Subcutaneous abdominal adipose tissue (tissue), 5 donors: ENCODE measurements at regions not wholly inside any gene's neighbourhood (a gene's known extent, or its start where the extent isn't known, plus 50 kb on each side); places are given as distances from the start of the nearest gene placed in this dataset.

Experiments
- H3K27ac ChIP-seq: one replicate; pipeline ENCODE4 v1.7.0; 2013; ENCODE audit warnings: low read depth, mild to moderate bottlenecking, inconsistent platforms, low read length, moderate library complexity
- H3K27me3 ChIP-seq, 5 donors: one replicate each; pipeline ENCODE4 v1.7.0; 2013; ENCODE audit warnings: low read length in 5 of 5, inconsistent platforms in 1 of 5; ENCODE audit not compliant: control insufficient read depth in 5 of 5, insufficient read depth in 4 of 5
- H3K36me3 ChIP-seq, 5 donors: one replicate each; pipeline ENCODE4 v1.7.0; 2013; ENCODE audit warnings: low read length in 5 of 5; ENCODE audit not compliant: control insufficient read depth in 5 of 5, insufficient read depth in 5 of 5
- H3K4me1 ChIP-seq, 5 donors: one replicate each; pipeline ENCODE4 v1.7.0; 2013; ENCODE audit warnings: low read length in 5 of 5, mild to moderate bottlenecking in 3 of 5, moderate library complexity in 1 of 5; ENCODE audit not compliant: control insufficient read depth in 5 of 5, insufficient read depth in 5 of 5
- H3K4me3 ChIP-seq, 5 donors: one replicate each; pipeline ENCODE4 v1.7.0; 2013; ENCODE audit warnings: low read length in 5 of 5, low read depth in 1 of 5
- H3K9ac ChIP-seq, 5 donors: one replicate each; pipeline ENCODE4 v1.7.0; 2013; ENCODE audit warnings: low read length in 5 of 5, mild to moderate bottlenecking in 4 of 5, moderate library complexity in 3 of 5
- H3K9me3 ChIP-seq, 5 donors: one replicate each; pipeline ENCODE4 v1.7.0; 2013; ENCODE audit warnings: low read length in 5 of 5; ENCODE audit not compliant: control insufficient read depth in 5 of 5
- donor health status: healthy.
- donor health status: healthy.
- donor health status: healthy.
- donor health status: healthy.
- donor health status: healthy.

GRCh38 chr2:46831869-46832265 is 83.7 kb downstream of the MCFD2 start:
- H3K36me3 ChIP-seq = no peaks in the 10 kb centered on the region
- H3K27ac ChIP-seq = peak overlapping the region; percentile 35
- H3K4me1 ChIP-seq = peaks cover 0 to 21% (median 15%) of the 10 kb centered on the region in 5 donors
- no peak overlapping the region for H3K4me3 ChIP-seq
- H3K9ac ChIP-seq = no peak overlapping the region
- no peaks in the 10 kb centered on the region for H3K27me3 ChIP-seq
- peaks cover 0 to 5% (median 4%) of the 10 kb centered on the region in 5 donors for H3K9me3 ChIP-seq

- H3K4me1 ChIP-seq = peaks cover 0 to 18% (median 12%) of the 10 kb centered on the region in 5 donors
- peaks cover 0 to 5% (median 4%) of the 10 kb centered on the region in 5 donors for H3K9me3 ChIP-seq
- H3K36me3 ChIP-seq = no peaks in the 10 kb centered on the region
- no peak overlapping the region for H3K9ac ChIP-seq
- peak overlapping the region in 1 of 5 donors; percentile 15 for H3K4me3 ChIP-seq
- H3K27ac ChIP-seq = peak overlapping the region; percentile 35
- H3K27me3 ChIP-seq = no peaks in the 10 kb centered on the region
These were observed 84.3 kb downstream of the MCFD2 start for GRCh38 chr2:46831051-46831868.

- Histone ChIP-seq H3K9ac (no peak overlapping the region), H3K9me3 (peaks cover 0 to 5% (median 4%) of the 10 kb centered on the region in 5 donors), H3K36me3 (no peaks in the 10 kb centered on the region), H3K27ac (no peak overlapping the region), H3K27me3 (no peaks in the 10 kb centered on the region), H3K4me3 (no peak overlapping the region), H3K4me1 (peaks cover 0 to 17% (median 11%) of the 10 kb centered on the region in 5 donors)
These were observed 86.2 kb downstream of the MCFD2 start for GRCh38 chr2:46829231-46829995.

GRCh38 chr2:46828491-46829230 is 86.9 kb downstream of the MCFD2 start:
- Histone ChIP-seq H3K4me1 (peaks cover 0 to 17% (median 11%) of the 10 kb centered on the region in 5 donors), H3K9me3 (peaks cover 0 to 5% (median 4%) of the 10 kb centered on the region in 5 donors), H3K27me3 (no peaks in the 10 kb centered on the region), H3K36me3 (no peaks in the 10 kb centered on the region), H3K27ac (no peak overlapping the region), H3K4me3 (no peak overlapping the region), H3K9ac (no peak overlapping the region)

GRCh38 chr2:46828135-46828438 is 87.5 kb downstream of the MCFD2 start:
- Histone ChIP-seq H3K4me1 (peaks cover 0 to 17% (median 11%) of the 10 kb centered on the region in 5 donors), H3K4me3 (no peak overlapping the region), H3K27ac (no peak overlapping the region), H3K27me3 (no peaks in the 10 kb centered on the region), H3K36me3 (no peaks in the 10 kb centered on the region), H3K9me3 (peaks cover 0 to 5% (median 4%) of the 10 kb centered on the region in 5 donors), H3K9ac (no peak overlapping the region)

- Histone ChIP-seq H3K36me3 (no peaks in the 10 kb centered on the region), H3K4me1 (peaks cover 0 to 17% (median 11%) of the 10 kb centered on the region in 5 donors), H3K27me3 (no peaks in the 10 kb centered on the region), H3K9ac (no peak overlapping the region), H3K9me3 (peaks cover 0 to 5% (median 4%) of the 10 kb centered on the region in 5 donors), H3K27ac (no peak overlapping the region), H3K4me3 (no peak overlapping the region)
These were observed 88.1 kb downstream of the MCFD2 start for GRCh38 chr2:46827274-46828134.

- no peak overlapping the region for H3K4me3 ChIP-seq
- no peaks in the 10 kb centered on the region for H3K27me3 ChIP-seq
- H3K36me3 ChIP-seq = no peaks in the 10 kb centered on the region
- no peak overlapping the region for H3K9ac ChIP-seq
- H3K4me1 ChIP-seq = peaks cover 0 to 12% (median 10%) of the 10 kb centered on the region in 5 donors
- peaks cover 0 to 5% (median 4%) of the 10 kb centered on the region in 5 donors for H3K9me3 ChIP-seq
- H3K27ac ChIP-seq = no peak overlapping the region
These were observed 88.9 kb downstream of the MCFD2 start for GRCh38 chr2:46826569-46827245.

- no peaks in the 10 kb centered on the region for H3K36me3 ChIP-seq
- no peak overlapping the region for H3K27ac ChIP-seq
These were observed 89.6 kb downstream of the MCFD2 start for GRCh38 chr2:46825939-46826568.

More at GRCh38 chr2:46825939-46826568, 89.6 kb downstream of the MCFD2 start:
- Histone ChIP-seq H3K4me3 (no peak overlapping the region), H3K27me3 (no peaks in the 10 kb centered on the region), H3K9ac (no peak overlapping the region), H3K4me1 (peaks cover 0 to 5% (median 4%) of the 10 kb centered on the region in 5 donors), H3K9me3 (peaks cover 0 to 5% (median 4%) of the 10 kb centered on the region in 5 donors)
